WTC11 (cell line): ENCODE measurements at regions not wholly inside any gene's neighbourhood (a gene's known extent, or its start where the extent isn't known, plus 50 kb on each side); places are given as distances from the start of the nearest gene placed in this dataset.

Source experiments
- CREM ChIP-seq: sonication (generic); formaldehyde crosslinking; IDR thresholded peaks from 2 replicates; pipeline ENCODE4 v1.8.1; 2022; ENCODE audit warnings: mild to moderate bottlenecking, missing genetic modification reagents, moderate library complexity
- CTCF ChIP-seq: fragments of 200-600 bp; IDR thresholded peaks from 2 replicates; pipeline ENCODE4 v1.8.0; 2022; ENCODE audit warnings: antibody characterized with exemption
- FOXK1 ChIP-seq: sonication (generic); formaldehyde crosslinking; IDR thresholded peaks from 2 replicates; pipeline ENCODE4 v1.8.0; 2022; ENCODE audit warnings: mild to moderate bottlenecking, moderate library complexity, missing genetic modification reagents
- FOXP1 ChIP-seq: sonication (generic); formaldehyde crosslinking; IDR thresholded peaks from 2 replicates; pipeline ENCODE4 v1.8.0; 2022; ENCODE audit warnings: missing genetic modification reagents, mild to moderate bottlenecking, moderate library complexity, borderline replicate concordance
- NR1H2 ChIP-seq: sonication (generic); formaldehyde crosslinking; IDR thresholded peaks from 2 replicates; pipeline ENCODE4 v1.9.0; 2021; ENCODE audit warnings: mild to moderate bottlenecking, moderate library complexity, missing genetic modification reagents
- PREB ChIP-seq: sonication (generic); formaldehyde crosslinking; IDR thresholded peaks from 2 replicates; pipeline ENCODE4 v1.8.1; 2022; ENCODE audit warnings: mild to moderate bottlenecking, missing genetic modification reagents, moderate library complexity, borderline replicate concordance
- ZMAT4 ChIP-seq: fragments of 250-450 bp; sonication (Bioruptor Pico); IDR thresholded peaks from 2 replicates; pipeline ENCODE4 v1.9.0; 2021; ENCODE audit warnings: mild to moderate bottlenecking
- ZNF263 ChIP-seq: sonication (generic); formaldehyde crosslinking; IDR thresholded peaks from 2 replicates; pipeline ENCODE4 v1.8.1; 2022; ENCODE audit warnings: low read depth, mild to moderate bottlenecking, moderate library complexity, missing genetic modification reagents
- ZNF671 ChIP-seq: fragments of 250-450 bp; sonication (Bioruptor Pico); IDR thresholded peaks from 2 replicates; pipeline ENCODE4 v1.8.0; 2021; ENCODE audit warnings: mild to moderate bottlenecking
- TF ChIP-seq, protein P1 (sequence below): sonication (generic); formaldehyde crosslinking; IDR thresholded peaks from 2 replicates; pipeline ENCODE4 v1.8.0; 2022; ENCODE audit warnings: mild to moderate bottlenecking, missing genetic modification reagents

GRCh38 chr3:148077318-148077923 is 620.3 kb upstream of the AGTR1 start:
- TF ChIP-seq ZNF263 (CRISPR knock-in tag), result no peak
- no peak for TF ChIP-seq CTCF
- TF ChIP-seq FOXP1, result no peak
- TF ChIP-seq ZMAT4 (CRISPR knock-in tag), result no peak
- TF ChIP-seq PREB, result no peak
- no peak for TF ChIP-seq ZNF671 (CRISPR knock-in tag)
- TF ChIP-seq NR1H2 (CRISPR knock-in tag), result no peak
- TF ChIP-seq, protein P1, sequence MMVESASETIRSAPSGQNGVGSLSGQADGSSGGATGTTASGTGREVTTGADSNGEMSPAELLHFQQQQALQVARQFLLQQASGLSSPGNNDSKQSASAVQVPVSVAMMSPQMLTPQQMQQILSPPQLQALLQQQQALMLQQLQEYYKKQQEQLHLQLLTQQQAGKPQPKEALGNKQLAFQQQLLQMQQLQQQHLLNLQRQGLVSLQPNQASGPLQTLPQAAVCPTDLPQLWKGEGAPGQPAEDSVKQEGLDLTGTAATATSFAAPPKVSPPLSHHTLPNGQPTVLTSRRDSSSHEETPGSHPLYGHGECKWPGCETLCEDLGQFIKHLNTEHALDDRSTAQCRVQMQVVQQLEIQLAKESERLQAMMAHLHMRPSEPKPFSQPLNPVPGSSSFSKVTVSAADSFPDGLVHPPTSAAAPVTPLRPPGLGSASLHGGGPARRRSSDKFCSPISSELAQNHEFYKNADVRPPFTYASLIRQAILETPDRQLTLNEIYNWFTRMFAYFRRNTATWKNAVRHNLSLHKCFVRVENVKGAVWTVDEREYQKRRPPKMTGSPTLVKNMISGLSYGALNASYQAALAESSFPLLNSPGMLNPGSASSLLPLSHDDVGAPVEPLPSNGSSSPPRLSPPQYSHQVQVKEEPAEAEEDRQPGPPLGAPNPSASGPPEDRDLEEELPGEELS (CRISPR knock-in tag), result no peak
- TF ChIP-seq FOXK1 (CRISPR knock-in tag), result no peak
- TF ChIP-seq CREM (CRISPR knock-in tag), result no peak
